ENCODE measurements at regions not wholly inside any gene's neighbourhood (a gene's known extent, or its start where the extent isn't known, plus 50 kb on each side); places are given as distances from the start of the nearest gene placed in this dataset.

DNA sequence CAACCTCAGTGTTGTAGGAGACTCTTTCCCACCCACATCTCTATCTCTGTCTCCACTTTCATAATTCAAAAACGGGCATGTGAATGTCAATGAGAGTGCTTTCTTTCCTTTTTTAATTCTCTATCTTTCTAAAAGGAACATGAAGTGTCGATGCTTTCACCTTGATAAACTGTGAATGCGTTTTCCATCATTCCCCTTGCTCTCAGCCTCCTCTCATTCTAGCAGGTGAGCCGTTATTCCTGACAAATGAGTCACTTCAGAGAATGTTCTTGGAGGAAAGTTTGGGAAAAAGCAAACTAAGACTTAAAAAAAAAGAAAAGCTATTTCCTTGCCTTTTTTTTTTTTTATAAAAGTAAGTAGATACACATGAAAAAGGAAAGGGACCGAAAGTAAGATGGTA, 226.0 kb upstream of the C1orf87 start:
- TF ChIP-seq, protein P1, sequence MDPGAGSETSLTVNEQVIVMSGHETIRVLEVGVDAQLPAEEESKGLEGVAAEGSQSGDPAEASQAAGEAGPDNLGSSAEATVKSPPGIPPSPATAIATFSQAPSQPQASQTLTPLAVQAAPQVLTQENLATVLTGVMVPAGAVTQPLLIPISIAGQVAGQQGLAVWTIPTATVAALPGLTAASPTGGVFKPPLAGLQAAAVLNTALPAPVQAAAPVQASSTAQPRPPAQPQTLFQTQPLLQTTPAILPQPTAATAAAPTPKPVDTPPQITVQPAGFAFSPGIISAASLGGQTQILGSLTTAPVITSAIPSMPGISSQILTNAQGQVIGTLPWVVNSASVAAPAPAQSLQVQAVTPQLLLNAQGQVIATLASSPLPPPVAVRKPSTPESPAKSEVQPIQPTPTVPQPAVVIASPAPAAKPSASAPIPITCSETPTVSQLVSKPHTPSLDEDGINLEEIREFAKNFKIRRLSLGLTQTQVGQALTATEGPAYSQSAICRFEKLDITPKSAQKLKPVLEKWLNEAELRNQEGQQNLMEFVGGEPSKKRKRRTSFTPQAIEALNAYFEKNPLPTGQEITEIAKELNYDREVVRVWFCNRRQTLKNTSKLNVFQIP (CRISPR knock-in tag; IDR thresholded peaks at IDR 0.05; ENCODE audit: borderline replicate concordance, low read depth): no peak
- TF ChIP-seq BACH2 (CRISPR knock-in tag; IDR thresholded peaks at IDR 0.05; ENCODE audit: borderline replicate concordance) (no peak), ZFP30 (CRISPR knock-in tag; IDR thresholded peaks at IDR 0.05) (no peak), TOX (CRISPR knock-in tag; IDR thresholded peaks at IDR 0.05; ENCODE audit: borderline replicate concordance) (no peak), SNAI2 (CRISPR knock-in tag; IDR thresholded peaks at IDR 0.05) (no peak), TCF4 (CRISPR knock-in tag; IDR thresholded peaks at IDR 0.05; ENCODE audit: borderline replicate concordance) (no peak), ARNTL (CRISPR knock-in tag; IDR thresholded peaks at IDR 0.05; ENCODE audit: borderline replicate concordance, low read depth) (no peak), ZFP3 (CRISPR knock-in tag; IDR thresholded peaks at IDR 0.05) (no peak), ISL1 (CRISPR knock-in tag; IDR thresholded peaks at IDR 0.05) (no peak), GLIS3 (CRISPR knock-in tag; IDR thresholded peaks at IDR 0.05) (no peak), ZNF8 (CRISPR knock-in tag; IDR thresholded peaks at IDR 0.05) (no peak), PPARA (CRISPR knock-in tag; IDR thresholded peaks at IDR 0.05; ENCODE audit: borderline replicate concordance) (no peak), CSDC2 (CRISPR knock-in tag; IDR thresholded peaks at IDR 0.05) (no peak)
- TF ChIP-seq, protein P2, sequence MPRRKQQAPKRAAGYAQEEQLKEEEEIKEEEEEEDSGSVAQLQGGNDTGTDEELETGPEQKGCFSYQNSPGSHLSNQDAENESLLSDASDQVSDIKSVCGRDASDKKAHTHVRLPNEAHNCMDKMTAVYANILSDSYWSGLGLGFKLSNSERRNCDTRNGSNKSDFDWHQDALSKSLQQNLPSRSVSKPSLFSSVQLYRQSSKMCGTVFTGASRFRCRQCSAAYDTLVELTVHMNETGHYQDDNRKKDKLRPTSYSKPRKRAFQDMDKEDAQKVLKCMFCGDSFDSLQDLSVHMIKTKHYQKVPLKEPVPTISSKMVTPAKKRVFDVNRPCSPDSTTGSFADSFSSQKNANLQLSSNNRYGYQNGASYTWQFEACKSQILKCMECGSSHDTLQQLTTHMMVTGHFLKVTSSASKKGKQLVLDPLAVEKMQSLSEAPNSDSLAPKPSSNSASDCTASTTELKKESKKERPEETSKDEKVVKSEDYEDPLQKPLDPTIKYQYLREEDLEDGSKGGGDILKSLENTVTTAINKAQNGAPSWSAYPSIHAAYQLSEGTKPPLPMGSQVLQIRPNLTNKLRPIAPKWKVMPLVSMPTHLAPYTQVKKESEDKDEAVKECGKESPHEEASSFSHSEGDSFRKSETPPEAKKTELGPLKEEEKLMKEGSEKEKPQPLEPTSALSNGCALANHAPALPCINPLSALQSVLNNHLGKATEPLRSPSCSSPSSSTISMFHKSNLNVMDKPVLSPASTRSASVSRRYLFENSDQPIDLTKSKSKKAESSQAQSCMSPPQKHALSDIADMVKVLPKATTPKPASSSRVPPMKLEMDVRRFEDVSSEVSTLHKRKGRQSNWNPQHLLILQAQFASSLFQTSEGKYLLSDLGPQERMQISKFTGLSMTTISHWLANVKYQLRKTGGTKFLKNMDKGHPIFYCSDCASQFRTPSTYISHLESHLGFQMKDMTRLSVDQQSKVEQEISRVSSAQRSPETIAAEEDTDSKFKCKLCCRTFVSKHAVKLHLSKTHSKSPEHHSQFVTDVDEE (CRISPR knock-in tag; IDR thresholded peaks at IDR 0.05): no peak
- TF ChIP-seq, protein P3, sequence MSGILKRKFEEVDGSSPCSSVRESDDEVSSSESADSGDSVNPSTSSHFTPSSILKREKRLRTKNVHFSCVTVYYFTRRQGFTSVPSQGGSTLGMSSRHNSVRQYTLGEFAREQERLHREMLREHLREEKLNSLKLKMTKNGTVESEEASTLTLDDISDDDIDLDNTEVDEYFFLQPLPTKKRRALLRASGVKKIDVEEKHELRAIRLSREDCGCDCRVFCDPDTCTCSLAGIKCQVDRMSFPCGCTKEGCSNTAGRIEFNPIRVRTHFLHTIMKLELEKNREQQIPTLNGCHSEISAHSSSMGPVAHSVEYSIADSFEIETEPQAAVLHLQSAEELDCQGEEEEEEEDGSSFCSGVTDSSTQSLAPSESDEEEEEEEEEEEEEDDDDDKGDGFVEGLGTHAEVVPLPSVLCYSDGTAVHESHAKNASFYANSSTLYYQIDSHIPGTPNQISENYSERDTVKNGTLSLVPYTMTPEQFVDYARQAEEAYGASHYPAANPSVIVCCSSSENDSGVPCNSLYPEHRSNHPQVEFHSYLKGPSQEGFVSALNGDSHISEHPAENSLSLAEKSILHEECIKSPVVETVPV (CRISPR knock-in tag; IDR thresholded peaks at IDR 0.05): no peak
- TF ChIP-seq, protein P4, sequence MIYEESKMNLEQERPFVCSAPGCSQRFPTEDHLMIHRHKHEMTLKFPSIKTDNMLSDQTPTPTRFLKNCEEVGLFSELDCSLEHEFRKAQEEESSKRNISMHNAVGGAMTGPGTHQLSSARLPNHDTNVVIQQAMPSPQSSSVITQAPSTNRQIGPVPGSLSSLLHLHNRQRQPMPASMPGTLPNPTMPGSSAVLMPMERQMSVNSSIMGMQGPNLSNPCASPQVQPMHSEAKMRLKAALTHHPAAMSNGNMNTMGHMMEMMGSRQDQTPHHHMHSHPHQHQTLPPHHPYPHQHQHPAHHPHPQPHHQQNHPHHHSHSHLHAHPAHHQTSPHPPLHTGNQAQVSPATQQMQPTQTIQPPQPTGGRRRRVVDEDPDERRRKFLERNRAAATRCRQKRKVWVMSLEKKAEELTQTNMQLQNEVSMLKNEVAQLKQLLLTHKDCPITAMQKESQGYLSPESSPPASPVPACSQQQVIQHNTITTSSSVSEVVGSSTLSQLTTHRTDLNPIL (CRISPR knock-in tag; IDR thresholded peaks at IDR 0.05; ENCODE audit: low read depth): no peak
- TF ChIP-seq, protein P5, sequence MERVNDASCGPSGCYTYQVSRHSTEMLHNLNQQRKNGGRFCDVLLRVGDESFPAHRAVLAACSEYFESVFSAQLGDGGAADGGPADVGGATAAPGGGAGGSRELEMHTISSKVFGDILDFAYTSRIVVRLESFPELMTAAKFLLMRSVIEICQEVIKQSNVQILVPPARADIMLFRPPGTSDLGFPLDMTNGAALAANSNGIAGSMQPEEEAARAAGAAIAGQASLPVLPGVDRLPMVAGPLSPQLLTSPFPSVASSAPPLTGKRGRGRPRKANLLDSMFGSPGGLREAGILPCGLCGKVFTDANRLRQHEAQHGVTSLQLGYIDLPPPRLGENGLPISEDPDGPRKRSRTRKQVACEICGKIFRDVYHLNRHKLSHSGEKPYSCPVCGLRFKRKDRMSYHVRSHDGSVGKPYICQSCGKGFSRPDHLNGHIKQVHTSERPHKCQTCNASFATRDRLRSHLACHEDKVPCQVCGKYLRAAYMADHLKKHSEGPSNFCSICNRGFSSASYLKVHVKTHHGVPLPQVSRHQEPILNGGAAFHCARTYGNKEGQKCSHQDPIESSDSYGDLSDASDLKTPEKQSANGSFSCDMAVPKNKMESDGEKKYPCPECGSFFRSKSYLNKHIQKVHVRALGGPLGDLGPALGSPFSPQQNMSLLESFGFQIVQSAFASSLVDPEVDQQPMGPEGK (CRISPR knock-in tag; IDR thresholded peaks at IDR 0.05; ENCODE audit: borderline replicate concordance): no peak
- no peak for ATAC-seq

DNA sequence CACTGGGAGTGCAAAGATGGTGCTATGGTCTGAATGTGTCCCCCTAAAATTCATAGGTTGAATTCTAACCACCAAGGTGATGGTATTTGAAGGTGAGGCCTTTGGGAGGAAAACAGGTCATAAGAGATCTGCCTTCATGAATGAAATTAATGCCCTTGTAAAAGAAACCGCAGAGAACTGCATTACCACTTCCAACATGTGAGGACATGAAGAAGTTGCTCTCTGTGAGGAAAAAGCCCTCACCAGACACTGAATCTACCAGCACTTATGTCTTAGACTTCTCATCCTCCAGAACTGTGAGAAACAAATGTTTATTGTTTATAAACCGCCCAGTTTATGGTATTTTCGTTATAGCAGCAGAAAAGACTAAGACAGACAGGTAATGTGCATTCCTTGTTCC, 224.7 kb upstream of the C1orf87 start:
- ATAC-seq: no peak
- TF ChIP-seq, protein P2 (CRISPR knock-in tag; IDR thresholded peaks at IDR 0.05): no peak
- TF ChIP-seq PPARA (CRISPR knock-in tag; IDR thresholded peaks at IDR 0.05; ENCODE audit: borderline replicate concordance): no peak
- TF ChIP-seq ZNF8 (CRISPR knock-in tag; IDR thresholded peaks at IDR 0.05): no peak
- TF ChIP-seq TCF4 (CRISPR knock-in tag; IDR thresholded peaks at IDR 0.05; ENCODE audit: borderline replicate concordance): no peak
- TF ChIP-seq TOX (CRISPR knock-in tag; IDR thresholded peaks at IDR 0.05; ENCODE audit: borderline replicate concordance): no peak
- TF ChIP-seq, protein P4 (CRISPR knock-in tag; IDR thresholded peaks at IDR 0.05; ENCODE audit: low read depth): no peak
- TF ChIP-seq ZC3H10 (CRISPR knock-in tag; IDR thresholded peaks at IDR 0.05): no peak
